IPS-11a (cell line): ENCODE measurements at regions not wholly inside any gene's neighbourhood (a gene's known extent, or its start where the extent isn't known, plus 50 kb on each side); places are given as distances from the start of the nearest gene placed in this dataset.

Experiments
- H3K4me3 ChIP-seq: one replicate; pipeline ENCODE4 v1.5.1; 2013; ENCODE audit warnings: low read depth, low read length, control low read depth

GRCh38 chr19:32188921-32189320, 156.5 kb upstream of the ZNF507 start:
- H3K4me3 ChIP-seq: no peak overlapping the region

DNA sequence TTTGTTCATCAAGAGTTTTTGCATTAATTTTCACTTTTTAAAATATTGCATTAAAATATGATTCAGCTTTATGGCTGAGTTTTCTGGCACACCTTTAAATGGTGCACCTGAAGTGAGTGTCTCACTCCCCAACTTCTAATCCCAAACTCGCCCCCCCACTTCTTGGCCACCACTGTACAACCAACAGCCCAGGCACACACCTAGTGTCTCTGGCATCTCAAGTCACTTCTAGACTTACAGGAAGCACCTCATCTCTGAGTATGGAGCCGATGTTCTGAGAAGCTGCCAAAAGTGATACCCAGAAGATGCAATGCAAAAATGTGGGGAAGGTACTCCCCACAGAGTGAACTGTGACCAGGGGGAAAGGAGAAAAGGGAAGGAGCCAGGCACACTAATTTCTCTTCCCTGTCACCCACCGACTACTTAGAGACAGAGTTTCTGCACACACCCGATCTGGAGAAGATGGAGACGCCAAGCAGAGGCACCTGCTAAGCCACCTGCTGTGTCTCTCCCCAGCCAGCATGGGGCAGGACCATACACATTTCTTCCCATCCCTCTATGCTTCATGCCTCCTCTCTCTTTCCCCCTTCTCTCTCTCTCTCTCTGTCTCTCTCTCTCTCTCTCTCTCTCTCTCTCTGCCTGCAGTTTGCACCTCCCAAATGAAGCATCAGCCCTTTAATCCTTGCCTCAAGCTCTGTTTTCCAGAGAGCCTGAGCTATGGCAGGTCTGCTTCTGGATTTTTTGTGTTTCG, 155.3 kb upstream of the ZNF507 start:
- H3K4me3 ChIP-seq: no peak overlapping the region

DNA sequence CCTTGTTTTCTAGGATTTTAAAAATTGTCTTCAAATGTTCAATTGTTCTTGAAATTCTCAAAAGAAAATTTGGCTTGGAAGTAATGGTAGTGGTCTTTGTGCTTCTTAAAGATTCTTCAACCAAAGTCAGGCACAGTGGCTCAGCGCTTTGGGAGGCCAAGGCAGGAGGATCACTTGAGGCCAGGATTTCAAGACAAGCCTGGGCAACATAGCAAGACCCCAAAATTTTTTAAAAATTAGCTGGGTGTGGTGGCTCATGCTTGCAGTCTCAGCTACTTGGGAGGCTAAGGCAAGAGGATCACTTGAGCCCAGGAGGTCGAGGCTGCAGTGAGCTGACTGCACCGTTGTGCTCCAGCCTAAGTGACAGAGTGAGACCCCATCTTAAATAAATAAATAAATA, 153.5 kb upstream of the ZNF507 start:
- no peak overlapping the region for H3K4me3 ChIP-seq

DNA sequence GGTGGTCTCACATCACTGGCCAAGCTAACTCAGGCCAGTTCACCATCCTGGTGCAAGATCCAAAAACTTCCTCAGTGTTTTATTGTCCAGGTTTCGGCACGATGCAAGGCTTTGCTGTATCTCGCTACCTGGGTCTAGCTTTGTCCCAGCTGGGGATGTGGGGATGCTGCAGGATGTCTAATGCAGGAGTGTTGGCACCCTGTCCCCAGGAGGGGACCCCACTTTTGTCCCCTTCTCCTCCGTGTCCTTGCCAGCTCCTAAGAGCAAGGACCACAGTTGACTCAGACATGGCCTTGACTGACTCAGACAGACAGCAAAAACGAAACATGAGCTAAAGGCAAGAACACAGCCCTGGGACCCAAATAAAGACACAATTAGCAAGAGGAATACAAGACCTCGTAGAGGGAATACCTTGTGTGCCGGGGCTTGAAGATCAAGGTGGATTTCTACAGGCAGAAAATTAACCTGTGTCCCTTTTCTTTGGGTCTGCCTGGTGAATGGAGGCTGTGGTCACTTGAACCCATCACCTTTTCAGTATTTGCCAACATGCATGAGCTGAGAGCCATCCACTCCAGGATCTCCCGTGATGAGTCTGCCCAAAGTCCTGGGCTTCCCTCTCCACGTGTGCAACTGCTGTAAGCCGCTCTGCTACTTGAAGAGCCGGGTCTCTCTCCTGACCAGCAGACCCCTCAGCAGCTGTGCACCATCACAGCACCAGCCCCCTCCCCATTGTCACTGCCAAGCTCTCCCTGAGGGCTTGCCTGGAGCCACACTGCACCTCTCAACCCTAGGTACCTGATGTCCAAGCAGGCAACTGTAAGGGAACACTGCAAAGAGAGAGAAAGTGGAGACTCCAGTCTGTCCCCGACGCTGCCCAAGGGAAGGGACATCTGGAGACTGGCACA, 149.5 kb upstream of the ZNF507 start:
- H3K4me3 ChIP-seq: no peak overlapping the region

- H3K4me3 ChIP-seq: no peak overlapping the region
These were observed 148.6 kb upstream of the ZNF507 start for GRCh38 chr19:32196690-32197420.

DNA sequence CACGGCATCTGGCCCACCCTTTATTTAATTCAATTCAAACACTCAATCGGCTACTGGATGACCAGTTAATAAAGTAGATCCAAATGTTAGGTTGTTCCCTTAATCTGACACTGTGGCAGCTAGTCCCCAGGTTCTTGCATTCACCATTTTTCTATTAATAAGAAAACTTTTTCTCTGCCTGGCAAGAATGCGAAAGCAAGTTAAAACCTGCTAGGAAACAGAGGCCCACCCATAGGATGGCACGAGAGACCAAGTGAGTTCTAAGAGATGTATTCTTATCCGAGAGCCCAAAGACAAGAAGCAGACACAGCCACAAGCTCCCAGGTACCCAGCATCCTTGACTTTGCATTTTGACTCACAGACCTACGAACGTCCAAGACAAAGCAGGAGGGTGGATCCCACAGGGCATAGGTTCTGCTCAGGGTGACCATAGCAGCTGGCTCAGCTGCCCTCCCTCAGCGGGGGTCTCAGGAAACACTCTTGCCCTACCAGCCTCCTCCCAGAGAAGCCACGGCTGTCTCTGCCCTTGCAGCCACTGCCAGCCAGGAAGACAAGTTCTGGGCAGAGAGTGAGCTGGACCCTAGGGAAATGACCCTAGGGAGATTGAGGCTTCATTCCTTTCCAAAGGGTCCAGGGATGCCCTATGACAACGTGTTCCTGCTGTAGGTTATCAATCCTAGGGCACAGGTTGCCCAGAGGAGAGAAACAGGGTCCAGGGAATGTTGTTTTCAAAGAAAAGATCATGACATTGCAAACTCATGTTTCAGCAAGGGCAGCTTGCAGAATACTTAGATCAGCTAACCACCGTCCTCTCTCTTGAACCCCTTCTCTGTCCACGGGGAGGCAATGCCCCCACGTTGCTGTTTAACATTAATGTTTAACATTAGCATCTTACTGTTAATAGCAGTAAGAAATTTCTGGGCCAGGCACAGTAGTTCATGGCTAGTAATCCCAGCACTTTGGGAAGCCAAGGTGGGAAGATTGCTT, 147.2 kb upstream of the ZNF507 start:
- no peak overlapping the region for H3K4me3 ChIP-seq

DNA sequence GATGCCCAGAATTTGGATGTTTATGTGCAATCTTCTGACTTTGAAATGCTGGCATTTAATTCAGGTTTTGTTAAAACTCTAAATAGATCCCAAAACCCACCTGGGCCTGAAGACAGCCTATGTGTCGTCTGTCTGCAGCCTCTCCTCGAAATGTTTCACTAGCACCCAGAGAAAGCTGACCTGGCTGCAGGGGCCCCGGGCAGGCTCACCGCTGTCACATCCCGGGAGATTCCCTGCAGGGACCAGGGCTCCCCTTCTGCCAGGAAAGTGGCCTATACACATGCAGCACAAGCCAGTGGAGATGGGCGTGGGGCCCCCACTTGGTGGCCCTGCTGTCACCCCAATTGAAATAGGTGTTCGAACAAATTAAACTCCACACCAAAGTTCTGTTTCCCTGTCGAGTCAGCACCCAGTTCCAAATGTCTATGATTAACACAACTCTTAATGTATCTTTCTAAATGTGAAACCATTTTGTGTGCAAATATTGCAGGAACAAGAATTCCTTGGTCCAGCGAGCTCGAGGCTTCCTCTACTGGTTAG, 145.8 kb upstream of the ZNF507 start:
- H3K4me3 ChIP-seq: no peak overlapping the region

DNA sequence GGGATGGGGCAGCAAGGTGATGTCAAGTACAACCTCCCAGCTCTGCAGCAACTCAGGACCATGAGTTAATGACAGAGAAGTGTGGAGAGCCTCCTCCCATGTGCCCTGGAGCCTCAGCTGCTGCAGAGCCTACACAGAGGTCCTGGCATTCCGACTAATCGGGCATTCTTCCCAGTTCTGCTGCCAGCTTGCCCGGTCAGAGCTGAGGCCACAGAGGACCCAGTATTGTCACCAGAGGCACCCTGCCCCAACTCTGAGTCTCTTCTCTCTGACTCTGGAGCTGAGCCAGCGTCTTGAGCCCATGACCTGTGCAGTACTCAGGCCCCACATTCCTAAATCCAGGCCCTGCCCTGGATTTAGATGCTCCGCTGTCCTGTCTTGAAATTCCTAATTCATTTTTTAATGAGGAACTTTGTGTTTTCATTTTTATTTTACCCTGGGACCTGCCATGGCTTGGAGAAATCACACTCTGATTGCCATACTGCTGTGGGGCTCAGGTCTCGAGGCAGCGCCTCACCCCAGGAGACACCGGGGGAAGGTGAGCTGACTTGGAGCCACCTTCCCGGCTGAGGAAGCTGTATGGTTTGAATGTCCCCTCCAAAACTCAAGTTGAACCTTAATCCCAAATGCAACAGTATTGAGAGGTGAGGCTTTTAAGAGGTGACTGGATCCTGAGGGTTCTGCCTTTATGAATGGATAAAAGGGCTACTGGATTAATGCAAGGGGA, 144.9 kb upstream of the ZNF507 start:
- H3K4me3 ChIP-seq: no peak overlapping the region

DNA sequence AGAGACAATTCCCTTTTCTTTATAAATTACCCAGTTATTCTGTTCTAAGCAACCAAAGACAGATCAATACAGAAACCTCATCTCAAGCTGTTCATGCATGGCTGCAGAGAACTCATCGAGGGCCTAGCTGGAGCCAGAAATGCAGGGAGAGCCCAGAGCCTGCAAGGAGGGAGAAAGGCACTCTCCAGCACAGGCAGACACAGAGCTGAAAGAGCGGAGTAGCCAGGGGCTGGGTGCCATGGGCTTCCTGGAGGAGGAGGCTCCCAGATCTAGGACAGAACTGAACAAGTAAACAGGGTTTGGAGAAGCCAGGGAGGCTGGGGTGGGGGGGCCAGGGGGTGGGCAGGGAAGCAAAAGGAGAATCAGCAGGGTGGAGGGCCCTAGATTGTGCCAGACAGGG, 144.2 kb upstream of the ZNF507 start:
- no peak overlapping the region for H3K4me3 ChIP-seq

- no peak overlapping the region for H3K4me3 ChIP-seq
These were observed 143.8 kb upstream of the ZNF507 start for GRCh38 chr19:32201636-32202051.

GRCh38 chr19:32202244-32202643, 143.2 kb upstream of the ZNF507 start:
- H3K4me3 ChIP-seq: no peak overlapping the region

GRCh38 chr19:32203161-32203560, 142.2 kb upstream of the ZNF507 start:
- no peak overlapping the region for H3K4me3 ChIP-seq

DNA sequence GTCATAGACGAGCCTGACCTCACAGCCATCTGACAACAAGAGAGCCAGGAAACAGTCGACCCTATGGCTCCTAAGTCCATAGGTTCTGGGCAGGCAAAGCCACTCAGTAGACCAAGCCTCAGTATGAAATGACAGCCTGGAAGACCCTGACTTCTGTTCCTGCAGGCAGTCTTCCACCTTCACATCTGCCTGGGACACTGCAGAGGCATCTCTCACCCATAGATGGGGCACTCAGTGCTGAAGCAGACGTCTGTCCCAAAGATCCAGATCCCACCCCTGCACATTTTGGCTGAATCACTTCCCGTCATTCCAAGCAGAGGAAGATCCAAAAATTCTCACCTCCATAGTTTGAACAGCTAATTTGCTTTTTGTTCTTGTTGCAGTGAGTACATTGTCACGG, 139.3 kb upstream of the ZNF507 start:
- H3K4me3 ChIP-seq: no peak overlapping the region

GRCh38 chr19:32208060-32208459, 137.3 kb upstream of the ZNF507 start:
- no peak overlapping the region for H3K4me3 ChIP-seq

DNA sequence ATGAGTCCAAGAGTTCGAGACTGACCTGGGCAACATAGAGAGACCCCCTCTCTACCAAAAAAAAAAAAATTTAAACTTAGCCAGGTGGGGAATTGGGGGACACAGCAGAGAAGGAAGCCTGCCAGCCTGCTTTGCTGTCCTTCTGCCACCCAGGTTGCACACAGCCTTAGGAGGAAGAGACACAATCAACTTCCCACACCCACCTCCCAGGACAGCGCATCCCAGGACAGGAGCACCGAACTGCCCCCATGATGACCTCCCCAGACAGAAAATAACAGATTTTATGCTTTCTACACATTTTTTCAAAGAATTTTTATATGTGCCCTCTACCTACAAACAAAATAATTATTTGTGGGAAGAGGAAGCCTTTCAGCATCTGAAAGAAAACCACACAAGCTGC, 126.0 kb upstream of the ZNF507 start:
- no peak overlapping the region for H3K4me3 ChIP-seq

DNA sequence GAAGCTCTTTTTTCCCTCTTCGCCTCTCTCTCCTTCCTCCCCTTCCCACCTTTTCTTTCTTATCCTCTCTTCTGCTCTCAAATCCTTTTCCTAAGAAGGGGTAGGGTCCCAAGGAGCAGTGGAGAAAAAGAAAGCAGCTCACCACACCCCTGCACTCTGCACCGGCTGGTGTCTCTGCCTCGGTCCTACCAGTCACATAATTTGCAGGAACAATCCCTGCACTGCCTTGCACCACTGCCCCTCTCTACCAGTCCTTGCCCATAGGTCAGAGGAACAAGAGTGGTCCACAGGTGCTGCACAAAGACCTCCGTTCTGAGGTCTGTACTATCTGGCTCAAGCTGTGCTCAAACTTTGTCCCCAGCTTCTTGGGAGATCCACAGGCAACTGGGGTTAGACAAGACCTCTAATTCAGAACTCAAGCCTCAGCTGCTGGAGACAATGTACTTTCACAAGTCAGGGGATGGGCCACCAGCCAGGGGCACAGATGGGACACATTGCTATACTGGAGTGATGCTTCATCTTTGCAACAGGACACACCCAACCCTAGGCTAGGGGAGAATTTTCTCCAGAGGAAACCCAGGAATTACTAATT, 125.4 kb upstream of the ZNF507 start:
- no peak overlapping the region for H3K4me3 ChIP-seq

- H3K4me3 ChIP-seq: no peak overlapping the region
These were observed 124.5 kb upstream of the ZNF507 start for GRCh38 chr19:32220951-32221350.

DNA sequence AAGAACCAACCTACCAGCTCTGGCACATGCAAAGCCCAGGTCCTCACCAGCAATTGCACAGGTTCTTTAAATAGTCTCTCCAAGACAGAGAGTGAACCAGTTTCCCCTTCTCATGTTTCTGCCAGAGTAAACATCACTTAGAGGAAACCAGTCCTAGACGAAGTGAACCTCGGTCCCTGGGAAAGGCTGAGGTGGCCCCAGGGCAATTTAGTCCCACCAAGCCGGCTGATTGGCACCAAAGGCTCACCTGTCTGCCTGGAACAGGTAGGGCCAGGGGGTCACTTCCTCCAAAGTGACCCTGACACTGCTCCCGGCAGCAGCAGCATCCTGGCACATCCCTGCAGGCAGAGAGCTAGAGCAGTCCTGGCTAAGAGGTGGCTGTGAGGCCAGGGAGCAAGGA, 122.9 kb upstream of the ZNF507 start:
- H3K4me3 ChIP-seq: no peak overlapping the region

GRCh38 chr19:32223106-32223505, 122.3 kb upstream of the ZNF507 start:
- no peak overlapping the region for H3K4me3 ChIP-seq
